Cardiac fibroblast (primary cell): ENCODE measurements at regions not wholly inside any gene's neighbourhood (a gene's known extent, or its start where the extent isn't known, plus 50 kb on each side); places are given as distances from the start of the nearest gene placed in this dataset.

Experiments
- DNase-seq, 2 donors: peaks; one replicate each; pipeline versions ENCODE4 v3.0.0 to v3.0.0-alpha.2; 2010; ENCODE audit warnings: low read depth in 2 of 2
- H3K4me3 ChIP-seq, 2 donors: replicated peaks in 1 of 2; 1 replicate in 1 of 2; 2 replicates in 1 of 2; pipeline ENCODE4 v1.5.1; 2011; ENCODE audit warnings: low read depth in 2 of 2, low read length in 2 of 2, mild to moderate bottlenecking in 2 of 2, moderate library complexity in 1 of 2
- TF ChIP-seq, protein P1 (sequence below): IDR thresholded peaks from one replicate; pipeline ENCODE4 v1.5.1; 2011; ENCODE audit warnings: low read depth, mild to moderate bottlenecking, low read length, inconsistent platforms

DNA sequence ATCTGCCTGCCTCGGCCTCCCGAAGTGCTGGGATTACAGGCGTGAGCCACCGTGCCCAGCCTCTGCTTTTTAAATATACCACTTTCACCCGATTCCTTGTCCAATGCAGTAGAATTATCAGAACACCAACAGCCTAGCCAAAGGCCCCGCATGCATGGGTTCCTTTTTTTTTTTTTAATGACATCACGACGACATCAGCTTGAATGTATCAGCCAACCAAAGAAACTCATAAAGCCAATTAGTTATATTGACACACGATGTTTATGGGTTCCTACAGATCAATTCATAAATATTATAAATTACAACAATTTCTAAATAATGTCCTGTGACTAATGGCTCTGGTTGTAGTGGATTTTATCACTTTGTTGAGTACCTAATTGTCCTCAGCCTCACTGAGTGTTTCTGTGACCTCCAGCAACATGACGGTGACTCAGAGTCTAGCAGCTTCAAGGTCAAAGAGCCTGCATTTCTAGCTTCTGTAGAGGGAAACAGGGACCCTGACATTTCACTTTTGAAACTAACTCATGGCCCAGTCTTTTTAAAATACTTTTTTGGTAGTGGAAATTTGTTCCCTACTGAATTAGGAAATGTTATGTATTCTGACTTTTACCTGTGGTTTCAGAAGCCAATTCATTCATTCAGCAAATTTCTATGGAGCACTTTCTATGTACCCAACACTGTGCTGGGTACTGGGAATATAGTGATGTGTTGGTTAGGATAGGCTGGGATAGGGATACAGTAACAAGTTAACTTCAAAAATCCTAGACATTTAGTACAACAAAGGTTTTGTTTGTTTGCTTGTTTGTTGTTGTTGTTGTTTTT, 144.1 kb downstream of the SUDS3 start:
- TF ChIP-seq, protein P1, sequence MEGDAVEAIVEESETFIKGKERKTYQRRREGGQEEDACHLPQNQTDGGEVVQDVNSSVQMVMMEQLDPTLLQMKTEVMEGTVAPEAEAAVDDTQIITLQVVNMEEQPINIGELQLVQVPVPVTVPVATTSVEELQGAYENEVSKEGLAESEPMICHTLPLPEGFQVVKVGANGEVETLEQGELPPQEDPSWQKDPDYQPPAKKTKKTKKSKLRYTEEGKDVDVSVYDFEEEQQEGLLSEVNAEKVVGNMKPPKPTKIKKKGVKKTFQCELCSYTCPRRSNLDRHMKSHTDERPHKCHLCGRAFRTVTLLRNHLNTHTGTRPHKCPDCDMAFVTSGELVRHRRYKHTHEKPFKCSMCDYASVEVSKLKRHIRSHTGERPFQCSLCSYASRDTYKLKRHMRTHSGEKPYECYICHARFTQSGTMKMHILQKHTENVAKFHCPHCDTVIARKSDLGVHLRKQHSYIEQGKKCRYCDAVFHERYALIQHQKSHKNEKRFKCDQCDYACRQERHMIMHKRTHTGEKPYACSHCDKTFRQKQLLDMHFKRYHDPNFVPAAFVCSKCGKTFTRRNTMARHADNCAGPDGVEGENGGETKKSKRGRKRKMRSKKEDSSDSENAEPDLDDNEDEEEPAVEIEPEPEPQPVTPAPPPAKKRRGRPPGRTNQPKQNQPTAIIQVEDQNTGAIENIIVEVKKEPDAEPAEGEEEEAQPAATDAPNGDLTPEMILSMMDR: no peak
- DNase-seq: no peak
- no peak overlapping the region for H3K4me3 ChIP-seq

DNA sequence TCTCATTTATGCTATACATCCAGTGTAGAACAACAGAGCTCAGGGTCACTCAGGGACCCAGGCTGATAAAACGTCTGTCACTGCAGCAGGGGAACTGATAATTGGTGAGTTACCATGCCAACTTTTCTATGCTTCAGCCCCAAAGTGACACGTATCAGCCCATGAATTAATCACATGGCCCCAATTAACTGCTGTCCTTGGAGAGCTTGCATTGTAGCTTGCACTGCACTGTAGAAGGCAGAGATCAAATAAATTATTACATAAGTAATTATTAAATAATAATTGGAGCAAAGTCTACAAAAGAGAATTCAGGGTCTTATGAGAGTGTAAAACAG, 144.6 kb downstream of the SUDS3 start:
- no peak for DNase-seq
- H3K4me3 ChIP-seq: no peak overlapping the region
- TF ChIP-seq, protein P1: no peak

DNA sequence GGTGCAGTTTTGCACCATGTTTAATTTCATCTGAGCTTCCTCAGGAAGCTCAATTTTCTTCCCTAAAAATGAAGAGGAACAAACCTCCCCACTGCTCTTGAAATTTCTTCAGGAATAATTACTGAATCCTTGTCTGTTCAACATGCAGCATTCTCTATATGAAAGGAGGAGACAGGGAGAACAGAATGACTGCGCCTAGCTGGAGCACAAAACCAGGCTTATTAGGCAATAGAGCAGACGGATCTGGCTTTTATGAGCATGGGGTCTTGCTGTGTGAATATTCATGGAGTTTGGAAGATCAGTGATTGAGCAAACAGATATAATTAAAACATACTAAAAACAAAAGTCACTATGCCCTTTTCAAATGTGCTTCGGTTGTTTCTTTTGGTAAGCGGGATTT, 148.1 kb downstream of the SUDS3 start:
- TF ChIP-seq, protein P1: no peak
- no peak overlapping the region for H3K4me3 ChIP-seq
- no peak for DNase-seq

DNA sequence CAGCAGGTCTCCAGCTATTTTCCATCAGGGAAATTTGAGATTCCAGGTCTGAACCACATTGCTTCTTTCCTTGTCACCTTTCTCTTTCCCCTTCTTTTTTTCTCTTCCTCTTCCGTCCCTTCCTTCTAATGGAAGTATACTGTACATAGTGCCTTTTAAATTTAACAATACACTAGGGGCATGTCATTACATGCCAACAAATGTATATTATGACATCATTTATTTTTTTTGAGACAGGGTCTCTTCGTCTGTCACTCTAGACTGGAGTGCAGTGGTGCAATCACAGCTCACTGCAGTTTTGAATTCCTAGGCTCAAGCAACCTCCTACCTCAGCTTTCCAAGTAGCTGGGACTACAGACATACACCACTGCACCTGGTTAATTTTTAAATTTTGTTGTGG, 148.9 kb downstream of the SUDS3 start:
- TF ChIP-seq, protein P1: no peak
- DNase-seq: no peak

DNA sequence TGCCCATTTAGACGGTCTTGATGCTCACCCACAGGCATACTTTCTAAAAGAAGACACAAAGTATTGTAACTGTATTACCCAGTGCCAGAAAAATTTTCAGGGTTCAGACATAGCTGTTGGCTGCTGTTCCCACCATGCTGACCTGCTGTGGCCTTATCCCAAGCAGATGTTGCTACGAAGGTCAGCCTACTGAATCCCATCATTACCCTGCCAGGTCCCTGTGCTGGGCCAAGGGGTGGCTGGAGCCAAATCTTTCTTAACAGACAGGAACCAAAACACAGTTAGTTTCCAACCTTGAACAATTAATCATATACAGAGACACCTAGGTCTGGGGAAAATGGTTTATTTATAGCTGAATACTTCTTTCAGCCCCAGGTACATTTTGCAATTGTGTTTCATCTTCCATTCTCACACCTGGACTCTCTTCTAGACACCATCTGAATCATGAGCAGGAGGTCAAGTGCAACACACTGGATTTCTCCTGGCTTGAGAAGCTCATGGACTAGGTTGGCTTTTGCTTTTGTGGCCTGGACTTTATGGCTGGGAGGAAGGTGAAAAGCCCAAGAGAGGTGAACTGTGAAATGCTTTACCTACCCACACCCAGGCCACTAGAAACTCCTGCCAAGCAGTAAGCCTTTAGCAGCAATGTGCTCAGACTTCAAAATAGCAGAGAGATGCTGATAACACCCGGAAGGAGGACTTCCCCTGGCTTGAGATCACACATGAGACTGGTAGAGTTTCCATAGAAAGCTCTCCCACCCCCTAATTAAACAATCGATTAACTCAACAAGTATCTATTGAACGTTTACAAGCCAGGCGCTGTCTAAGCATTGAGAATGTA, 150.1 kb downstream of the SUDS3 start:
- H3K4me3 ChIP-seq: no peak overlapping the region
- DNase-seq: no peak
- TF ChIP-seq, protein P1: no peak

More for the DNA sequence above, 148.9 kb downstream of the SUDS3 start:
- no peak overlapping the region for H3K4me3 ChIP-seq

DNA sequence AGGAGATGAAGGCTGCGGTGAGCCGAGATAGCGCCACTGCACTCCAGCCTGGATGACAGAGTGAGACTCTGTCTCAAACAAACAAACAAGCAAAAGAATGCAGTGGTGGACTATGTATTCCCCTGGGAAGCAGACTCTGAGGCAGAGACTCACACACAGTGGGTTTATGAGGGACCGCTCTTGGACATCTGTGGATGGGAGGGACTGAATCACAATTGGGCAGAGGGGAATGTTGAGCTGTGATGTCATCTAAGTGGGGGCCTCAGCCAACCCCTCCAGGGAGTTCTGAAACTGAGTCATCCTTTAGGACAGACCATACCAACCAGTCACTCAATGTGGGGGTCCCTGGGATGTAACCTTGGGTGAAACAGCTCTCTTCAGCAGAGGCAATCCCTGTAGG, 151.0 kb downstream of the SUDS3 start:
- no peak for DNase-seq
- TF ChIP-seq, protein P1: no peak
- no peak overlapping the region for H3K4me3 ChIP-seq
